OCI-LY1 (cell line): ENCODE measurements at regions not wholly inside any gene's neighbourhood (a gene's known extent, or its start where the extent isn't known, plus 50 kb on each side); places are given as distances from the start of the nearest gene placed in this dataset.

Experiments
- H2AFZ ChIP-seq: fragments of 200-600 bp; sonication (generic), shearing (Covaris generic); 2 replicates; pipeline ENCODE4 v1.6.0; 2014; ENCODE audit warnings: antibody characterized with exemption, mild to moderate bottlenecking, low read length
- H3F3A ChIP-seq: fragments of 200-600 bp; sonication (generic), shearing (Covaris generic); 2 replicates; pipeline ENCODE4 v1.6.0; 2014; ENCODE audit warnings: mild to moderate bottlenecking, antibody characterized with exemption, low read length, moderate library complexity; ENCODE audit not compliant: insufficient read depth
- H3K27ac ChIP-seq: fragments of 200-600 bp; sonication (generic); 2 replicates; pipeline ENCODE4 v1.5.1; 2014; ENCODE audit warnings: low read length, mixed run types, mild to moderate bottlenecking, low read depth; ENCODE audit not compliant: poor library complexity, severe bottlenecking
- H3K27me3 ChIP-seq: fragments of 200-600 bp; sonication (generic); 2 replicates; pipeline ENCODE4 v1.6.0; 2014; ENCODE audit warnings: antibody characterized with exemption, mild to moderate bottlenecking, low read length, moderate library complexity; ENCODE audit not compliant: insufficient read depth
- H3K36me3 ChIP-seq: fragments of 200-600 bp; sonication (generic); 2 replicates; pipeline ENCODE4 v1.6.1; 2014; ENCODE audit warnings: mild to moderate bottlenecking, antibody characterized with exemption, low read length, moderate library complexity, mixed read lengths; ENCODE audit not compliant: insufficient read depth
- H3K4me1 ChIP-seq: fragments of 200-600 bp; sonication (generic); 2 replicates; pipeline ENCODE4 v1.5.1; 2014; ENCODE audit warnings: mild to moderate bottlenecking, low read length, moderate library complexity; ENCODE audit not compliant: insufficient read depth, severe bottlenecking
- H3K4me2 ChIP-seq: fragments of 200-600 bp; sonication (generic), shearing (Covaris generic); 2 replicates; pipeline ENCODE4 v1.6.1; 2014; ENCODE audit warnings: low read length
- H3K4me3 ChIP-seq: fragments of 200-600 bp; sonication (generic); 2 replicates; pipeline ENCODE4 v1.5.1; 2014; ENCODE audit warnings: low read length, low read depth, mild to moderate bottlenecking, mixed read lengths; ENCODE audit not compliant: poor library complexity, severe bottlenecking
- H3K79me2 ChIP-seq: fragments of 200-600 bp; shearing (Covaris generic); 2 replicates; pipeline ENCODE4 v1.6.1; 2016; ENCODE audit warnings: mixed run types, low read length, mixed read lengths; ENCODE audit not compliant: insufficient read depth
- H3K9ac ChIP-seq: fragments of 200-600 bp; sonication (generic), shearing (Covaris generic); 2 replicates; pipeline ENCODE4 v1.6.1; 2014; ENCODE audit warnings: mild to moderate bottlenecking, low read length, mixed read lengths
- H3K9me2 ChIP-seq: fragments of 200-600 bp; sonication (generic), shearing (Covaris generic); 2 replicates; pipeline ENCODE4 v1.6.1; 2014; ENCODE audit warnings: low read depth, mild to moderate bottlenecking, low read length, mixed read lengths
- H3K9me3 ChIP-seq: fragments of 200-600 bp; shearing (Covaris generic); 2 replicates; pipeline ENCODE4 v1.6.1; 2014; ENCODE audit warnings: low read length, mixed read lengths
- H4K20me1 ChIP-seq: fragments of 200-600 bp; sonication (generic), shearing (Covaris generic); 2 replicates; pipeline ENCODE4 v1.6.0; 2016; ENCODE audit warnings: mild to moderate bottlenecking, low read length; ENCODE audit not compliant: insufficient read depth
- EZH2 ChIP-seq: fragments of 200-600 bp; sonication (generic), shearing (Covaris generic); IDR thresholded peaks from 2 replicates; pipeline ENCODE4 v1.8.0; 2017; ENCODE audit warnings: borderline replicate concordance, mixed run types, mild to moderate bottlenecking, antibody characterized with exemption, low read length, moderate library complexity, mixed read lengths
- TF ChIP-seq, protein P1 (sequence below): fragments of 200-600 bp; sonication (generic), shearing (Covaris generic); IDR thresholded peaks from 2 replicates; pipeline ENCODE4 v1.5.1; 2017; ENCODE audit warnings: mild to moderate bottlenecking, antibody characterized with exemption, low read length, moderate library complexity, mixed read lengths

DNA sequence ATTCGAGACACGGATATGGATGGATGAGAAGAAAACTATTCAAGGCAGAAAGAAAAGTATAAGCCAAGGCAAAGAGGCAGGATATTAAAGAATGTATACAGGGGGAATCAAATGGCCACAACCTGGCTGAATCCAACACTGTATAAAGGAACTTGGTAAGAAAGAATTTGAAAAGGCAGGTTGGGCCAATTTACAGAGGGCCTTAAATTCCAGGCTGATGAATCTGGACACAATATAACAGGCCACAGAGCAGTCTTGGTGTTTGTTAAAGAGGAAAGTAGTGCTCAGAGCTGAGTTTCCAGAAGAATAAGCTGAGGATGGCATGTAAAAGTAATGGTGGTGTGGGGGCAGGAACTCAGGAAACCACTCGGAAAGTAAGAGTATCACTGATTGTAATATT, 72.3 kb upstream of the POU2AF2 start:
- peaks cover 50% of the 10 kb centered on the region for H3K4me1 ChIP-seq
- H3K27me3 ChIP-seq: no peaks in the 10 kb centered on the region
- no peaks in the 10 kb centered on the region for H3K36me3 ChIP-seq
- no peak overlapping the region for H3K9ac ChIP-seq
- H3K79me2 ChIP-seq: no peaks in the 10 kb centered on the region
- H3K27ac ChIP-seq: no peak overlapping the region
- no peaks in the 10 kb centered on the region for H3K9me3 ChIP-seq
- no peak overlapping the region for H3K4me3 ChIP-seq
- TF ChIP-seq, protein P1, sequence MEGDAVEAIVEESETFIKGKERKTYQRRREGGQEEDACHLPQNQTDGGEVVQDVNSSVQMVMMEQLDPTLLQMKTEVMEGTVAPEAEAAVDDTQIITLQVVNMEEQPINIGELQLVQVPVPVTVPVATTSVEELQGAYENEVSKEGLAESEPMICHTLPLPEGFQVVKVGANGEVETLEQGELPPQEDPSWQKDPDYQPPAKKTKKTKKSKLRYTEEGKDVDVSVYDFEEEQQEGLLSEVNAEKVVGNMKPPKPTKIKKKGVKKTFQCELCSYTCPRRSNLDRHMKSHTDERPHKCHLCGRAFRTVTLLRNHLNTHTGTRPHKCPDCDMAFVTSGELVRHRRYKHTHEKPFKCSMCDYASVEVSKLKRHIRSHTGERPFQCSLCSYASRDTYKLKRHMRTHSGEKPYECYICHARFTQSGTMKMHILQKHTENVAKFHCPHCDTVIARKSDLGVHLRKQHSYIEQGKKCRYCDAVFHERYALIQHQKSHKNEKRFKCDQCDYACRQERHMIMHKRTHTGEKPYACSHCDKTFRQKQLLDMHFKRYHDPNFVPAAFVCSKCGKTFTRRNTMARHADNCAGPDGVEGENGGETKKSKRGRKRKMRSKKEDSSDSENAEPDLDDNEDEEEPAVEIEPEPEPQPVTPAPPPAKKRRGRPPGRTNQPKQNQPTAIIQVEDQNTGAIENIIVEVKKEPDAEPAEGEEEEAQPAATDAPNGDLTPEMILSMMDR: no peak
- no peak for TF ChIP-seq EZH2
- H4K20me1 ChIP-seq: no peaks in the 10 kb centered on the region
- no peak overlapping the region for H2AFZ ChIP-seq
- H3K9me2 ChIP-seq: no peaks in the 10 kb centered on the region
- H3K4me2 ChIP-seq: no peak overlapping the region
- H3F3A ChIP-seq: 0 out of 2 replicates have a peak, but pooled peaks cover 5% of the 10 kb centered on the region

DNA sequence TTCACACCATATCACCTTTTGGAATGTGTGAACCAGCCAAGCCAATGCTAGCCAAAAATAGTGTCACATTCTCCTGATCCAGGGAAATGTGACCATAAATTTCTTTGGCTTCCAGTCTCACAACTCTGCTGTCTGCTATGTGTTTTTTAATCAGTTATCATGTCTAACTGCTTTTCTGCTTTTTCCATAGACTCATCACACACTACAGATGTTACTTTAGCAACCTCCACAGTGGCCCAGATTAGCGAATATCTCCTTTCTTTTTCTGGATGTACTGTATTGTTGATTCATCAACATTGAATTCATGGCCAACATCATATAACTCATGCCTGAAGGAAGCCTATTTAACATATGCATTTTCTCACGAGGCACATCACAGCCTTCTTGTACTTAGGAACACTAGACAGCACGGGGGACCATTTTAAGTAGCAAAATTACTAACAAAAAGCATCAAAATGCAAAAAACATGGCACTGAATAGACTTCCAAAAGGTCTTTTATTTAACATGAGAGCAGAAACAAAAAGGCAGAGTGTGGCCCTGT, 73.1 kb upstream of the POU2AF2 start:
- Histone ChIP-seq H3K4me2 (no peak overlapping the region), H3K36me3 (no peaks in the 10 kb centered on the region), H3K27me3 (no peaks in the 10 kb centered on the region), H4K20me1 (no peaks in the 10 kb centered on the region), H3K9me3 (no peaks in the 10 kb centered on the region), H3K79me2 (no peaks in the 10 kb centered on the region), H3K4me1 (peaks cover 42% of the 10 kb centered on the region), H3K9ac (no peak overlapping the region), H3K27ac (no peak overlapping the region), H3K4me3 (no peak overlapping the region), H2AFZ (no peak overlapping the region), H3F3A (0 out of 2 replicates have a peak, but pooled peaks cover 5% of the 10 kb centered on the region), H3K9me2 (no peaks in the 10 kb centered on the region)
- TF ChIP-seq, protein P1: no peak
- TF ChIP-seq EZH2: no peak

DNA sequence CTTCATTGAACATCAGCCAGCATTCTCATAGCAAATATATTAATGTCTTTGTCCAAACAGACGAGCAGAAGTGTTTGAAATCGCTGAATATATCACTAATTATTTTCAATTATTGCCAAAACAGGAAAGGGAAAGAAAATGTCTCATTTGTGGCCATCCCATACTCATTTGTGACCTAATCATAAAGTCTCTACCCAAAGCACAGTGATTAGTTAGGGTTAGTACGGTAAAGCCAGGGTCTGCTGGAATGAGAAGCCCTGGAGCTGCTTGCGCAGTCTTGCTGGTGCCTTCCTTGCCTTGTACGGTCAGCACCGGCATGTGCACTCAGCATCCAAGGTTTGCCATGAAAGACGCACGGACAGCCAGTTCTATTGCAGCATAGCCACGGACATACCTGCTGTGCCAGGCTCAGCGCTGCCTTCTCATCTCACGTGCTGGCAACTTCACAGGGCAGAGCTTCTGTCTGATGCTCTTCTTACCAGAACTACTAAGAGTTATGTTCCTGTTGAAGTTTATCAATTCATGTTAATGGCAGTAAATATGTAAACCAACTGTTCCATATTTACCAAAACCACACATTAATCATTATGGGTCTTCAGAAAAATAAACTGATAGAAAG, 74.7 kb upstream of the POU2AF2 start:
- H2AFZ ChIP-seq: no peak overlapping the region
- no peaks in the 10 kb centered on the region for H3K27me3 ChIP-seq
- H3K4me1 ChIP-seq: peaks cover 27% of the 10 kb centered on the region
- no peak overlapping the region for H3K4me3 ChIP-seq
- no peaks in the 10 kb centered on the region for H3K79me2 ChIP-seq
- no peak overlapping the region for H3K4me2 ChIP-seq
- H3K9ac ChIP-seq: no peak overlapping the region
- H3F3A ChIP-seq: no peaks in the 10 kb centered on the region
- H3K27ac ChIP-seq: no peak overlapping the region
- no peaks in the 10 kb centered on the region for H3K9me2 ChIP-seq
- no peaks in the 10 kb centered on the region for H3K36me3 ChIP-seq
- no peaks in the 10 kb centered on the region for H4K20me1 ChIP-seq
- no peak for TF ChIP-seq EZH2
- TF ChIP-seq, protein P1: no peak
- no peaks in the 10 kb centered on the region for H3K9me3 ChIP-seq
